HG03064 (cell line): ENCODE measurements at regions not wholly inside any gene's neighbourhood (a gene's known extent, or its start where the extent isn't known, plus 50 kb on each side); places are given as distances from the start of the nearest gene placed in this dataset.

Experiments
- ATAC-seq: cut with Tn5 transposase; IDR thresholded peaks from one replicate; pipeline ENCODE4 v1.9.1; 2021; ENCODE audit warnings: low read depth; ENCODE audit not compliant: unreplicated experiment

DNA sequence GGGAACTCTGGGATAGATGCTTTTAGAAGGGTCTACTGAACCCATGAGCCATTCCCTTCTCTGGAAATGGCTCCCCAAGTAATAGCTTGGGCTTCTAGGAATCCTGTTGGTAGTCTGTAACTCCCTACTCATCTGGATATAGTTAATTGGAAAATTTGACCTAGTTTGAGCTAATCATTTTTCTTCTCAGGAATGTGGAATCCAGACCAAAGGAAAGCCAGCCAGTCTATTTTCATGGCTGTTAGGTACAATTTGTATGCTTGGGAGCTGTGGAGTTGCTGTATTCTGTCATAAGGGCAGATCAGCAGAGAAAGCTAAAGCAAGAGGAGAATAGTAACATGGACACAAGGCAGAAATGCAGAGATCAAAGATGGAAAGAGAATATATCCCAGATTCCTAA lies 71.6 kb upstream of the C1GALT1 start:
- ATAC-seq: no peak

DNA sequence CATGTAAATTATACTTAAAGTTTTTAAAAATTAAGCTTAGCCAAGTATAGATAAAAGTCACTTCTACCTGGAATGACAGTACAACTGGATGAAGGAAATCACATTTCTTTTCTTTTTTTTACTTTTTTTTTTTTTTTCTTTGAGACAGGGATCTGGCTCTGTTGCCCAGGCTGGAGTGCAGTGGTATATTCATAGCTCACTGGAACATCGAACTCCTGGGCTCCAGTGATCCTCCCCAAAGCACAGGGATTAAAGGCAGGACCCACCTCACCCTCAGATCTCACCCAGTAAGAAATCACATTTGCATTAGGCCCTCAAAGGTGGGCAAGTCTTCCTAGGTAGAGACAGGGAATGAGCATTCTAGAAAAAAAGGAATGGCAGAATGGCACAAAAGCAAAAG lies 69.5 kb upstream of the C1GALT1 start:
- no peak for ATAC-seq

DNA sequence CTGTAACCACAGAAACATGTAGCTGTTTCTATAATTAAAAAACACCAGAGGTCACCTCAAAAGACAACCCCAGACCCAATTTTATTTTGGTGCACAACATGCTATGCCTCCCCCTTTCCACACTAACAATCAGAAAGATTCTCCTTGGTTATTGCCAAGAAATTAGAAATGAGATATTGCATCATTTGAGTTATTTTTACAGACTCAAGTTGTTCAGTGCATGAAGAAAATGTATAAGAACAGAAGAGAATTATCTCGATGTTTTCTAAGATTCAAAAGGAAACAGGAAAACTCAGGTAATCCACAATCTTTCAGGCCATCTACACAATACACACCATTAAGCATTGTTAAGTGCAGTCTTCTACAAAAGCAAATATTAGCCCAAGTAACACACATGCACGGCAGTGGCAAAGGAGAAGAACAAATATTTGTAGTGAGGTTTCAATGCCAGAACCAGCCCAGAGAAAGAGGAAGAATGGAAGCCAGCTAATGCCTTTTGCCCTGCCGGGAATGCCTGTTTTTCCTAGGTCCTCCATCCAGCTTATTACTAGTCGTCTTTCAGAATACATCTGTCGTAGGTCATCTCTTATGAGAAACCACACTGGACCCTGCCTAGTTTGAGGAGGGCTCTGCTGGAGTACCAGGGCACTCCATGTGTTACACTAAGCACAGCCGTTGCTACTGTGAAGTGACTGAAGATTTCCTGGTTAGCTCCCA lies 67.6 kb upstream of the C1GALT1 start:
- ATAC-seq: no peak

DNA sequence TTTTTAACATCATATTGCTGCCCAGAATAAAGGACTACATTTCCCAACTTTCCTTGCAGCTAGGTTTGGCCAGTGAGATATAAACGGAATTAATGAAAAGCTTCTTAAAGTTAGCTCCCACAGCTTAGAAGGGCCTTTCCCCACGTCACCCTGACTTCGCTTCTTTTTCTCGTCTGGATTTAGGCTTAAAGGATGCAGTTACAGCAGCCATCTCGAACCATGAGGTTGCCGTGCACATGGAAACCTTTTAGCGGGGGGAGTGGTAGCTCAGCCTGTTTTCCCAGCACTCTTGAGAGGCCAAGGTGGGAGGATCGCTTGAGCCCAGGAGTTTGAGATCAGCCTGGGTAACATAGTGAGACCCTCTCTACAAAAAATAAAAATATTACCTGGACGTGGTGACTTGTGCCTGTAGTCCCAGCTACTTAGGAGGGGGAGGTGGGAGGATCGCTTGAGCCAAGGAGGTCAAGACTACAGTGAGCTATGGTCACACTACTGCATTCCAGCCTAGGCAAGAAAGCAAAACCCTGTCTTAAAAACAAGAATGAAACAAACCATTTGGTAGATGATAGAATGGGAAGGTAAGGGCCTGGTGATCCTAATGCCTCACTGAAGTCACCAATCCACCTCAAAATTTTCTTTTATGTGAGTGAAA lies 64.3 kb upstream of the C1GALT1 start:
- ATAC-seq: no peak

DNA sequence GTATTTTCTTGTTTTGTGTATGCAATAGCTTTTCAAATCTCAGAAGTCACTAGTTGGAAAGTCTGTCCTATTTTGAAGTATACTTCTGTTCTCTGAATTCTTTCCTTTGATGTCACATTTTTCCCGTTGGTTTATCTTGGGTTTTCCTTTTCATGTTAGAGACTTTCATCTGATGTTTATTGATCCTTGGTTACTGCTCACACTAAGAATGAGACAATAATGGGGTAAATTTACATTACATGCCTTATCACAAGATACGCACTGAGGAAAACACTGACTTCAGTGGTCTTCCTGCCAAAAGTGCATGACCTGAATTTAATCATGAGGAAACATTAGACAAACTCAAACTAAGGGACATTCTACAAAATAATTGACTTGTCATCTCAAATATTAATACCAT lies 63.5 kb upstream of the C1GALT1 start:
- no peak for ATAC-seq

DNA sequence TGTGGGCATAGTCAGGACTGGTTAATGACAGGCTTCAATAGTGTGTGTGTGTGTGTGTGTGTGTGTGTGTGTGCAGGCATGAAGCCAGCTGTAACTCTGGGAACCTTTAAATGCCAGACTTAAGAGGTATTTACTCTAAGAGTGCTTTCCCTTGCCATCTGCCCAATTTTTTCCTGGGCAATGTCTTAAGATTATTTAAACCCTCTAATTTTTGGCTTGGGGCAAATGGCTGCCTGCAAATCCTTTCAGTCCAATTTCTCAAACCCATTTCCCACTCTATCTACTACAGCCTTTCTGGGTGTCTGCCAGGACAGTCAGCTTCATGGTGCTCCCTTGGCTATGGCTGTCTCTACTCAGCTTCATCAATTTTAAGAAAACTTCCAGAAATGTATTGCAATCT lies 62.6 kb upstream of the C1GALT1 start:
- no peak for ATAC-seq

DNA sequence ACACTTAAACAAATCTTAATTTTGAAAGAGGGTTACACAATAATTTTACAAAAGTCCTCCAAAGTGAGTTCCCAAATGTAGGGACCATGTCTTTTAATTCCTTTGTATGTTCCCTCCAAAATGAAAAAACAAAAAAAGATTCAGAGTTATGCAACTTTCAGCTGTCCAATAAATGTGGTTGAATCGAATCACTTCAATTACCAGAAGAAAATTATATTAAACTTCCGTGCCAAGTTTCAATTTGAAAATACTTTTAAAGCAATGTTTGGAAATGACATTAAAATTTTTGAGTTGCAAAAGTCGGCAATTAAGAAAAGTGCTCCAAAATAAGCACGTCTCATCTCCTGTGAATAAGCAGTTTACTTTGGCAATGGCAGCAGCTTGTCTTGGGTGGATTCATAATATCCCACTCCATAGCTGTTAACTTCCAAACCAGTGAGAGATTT lies 60.3 kb upstream of the C1GALT1 start:
- ATAC-seq: no peak

DNA sequence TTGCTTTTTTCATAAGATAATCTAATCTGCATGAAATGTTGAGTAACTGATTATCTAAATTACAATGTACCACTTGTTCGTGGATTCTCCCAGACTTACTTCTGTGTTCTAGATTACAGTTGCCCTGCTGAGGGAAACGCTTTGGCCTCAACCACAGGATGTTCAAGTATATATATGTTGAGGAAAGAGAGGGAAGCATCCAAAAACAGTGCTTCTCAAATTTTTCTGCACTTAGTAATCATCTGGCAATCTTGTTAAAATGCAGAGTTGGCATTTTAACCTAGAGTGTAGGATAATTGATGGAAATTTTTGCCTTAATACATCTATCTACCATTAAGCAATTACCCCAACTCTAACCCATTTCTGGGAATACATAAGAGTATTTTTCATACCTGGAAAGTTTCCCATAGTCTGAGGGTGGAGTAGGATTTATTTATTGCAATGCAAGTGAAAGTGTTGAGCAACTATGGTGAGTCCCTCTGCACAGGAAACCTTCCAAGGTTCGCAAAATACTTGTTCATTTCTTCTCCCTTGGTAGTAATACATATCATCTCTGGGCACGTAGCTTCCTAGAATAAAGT lies 59.6 kb upstream of the C1GALT1 start:
- no peak for ATAC-seq

DNA sequence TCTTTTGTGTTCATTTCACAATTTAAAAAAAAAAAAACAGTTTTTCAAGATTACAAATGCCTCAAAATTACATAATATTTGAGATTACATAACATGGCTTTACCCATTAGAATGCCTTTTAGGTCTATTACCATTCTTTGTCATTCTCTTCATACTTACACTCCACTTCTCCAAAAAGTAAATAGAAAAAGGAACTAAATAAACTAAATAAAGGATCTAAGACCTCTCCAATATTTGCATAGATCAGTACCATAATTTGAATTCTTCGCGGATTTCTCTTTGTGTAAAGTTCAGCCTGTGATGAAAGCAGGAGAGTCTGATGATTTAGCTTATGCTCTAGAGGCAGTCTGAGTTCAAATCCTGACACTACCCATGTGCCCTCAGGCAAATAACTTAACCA lies 56.4 kb upstream of the C1GALT1 start:
- no peak for ATAC-seq

DNA sequence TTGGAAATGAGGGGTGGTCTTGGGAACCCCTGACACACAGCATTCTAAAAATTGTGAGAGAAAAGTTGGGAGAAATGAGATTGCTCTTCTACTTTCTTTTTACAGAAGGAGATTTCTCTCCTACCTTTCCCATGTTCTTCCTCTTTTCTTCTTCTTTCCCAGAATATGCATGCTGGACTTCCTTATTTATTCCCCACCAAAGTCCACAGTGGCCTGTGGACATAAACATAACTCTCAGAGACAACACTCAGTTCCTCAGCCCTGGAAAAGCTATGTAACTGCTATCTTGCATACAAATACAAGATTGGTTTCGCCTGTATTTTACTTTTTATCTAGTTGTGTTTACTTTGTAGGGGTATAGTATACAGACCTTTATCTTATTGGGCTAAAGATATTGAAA lies 54.6 kb upstream of the C1GALT1 start:
- no peak for ATAC-seq

DNA sequence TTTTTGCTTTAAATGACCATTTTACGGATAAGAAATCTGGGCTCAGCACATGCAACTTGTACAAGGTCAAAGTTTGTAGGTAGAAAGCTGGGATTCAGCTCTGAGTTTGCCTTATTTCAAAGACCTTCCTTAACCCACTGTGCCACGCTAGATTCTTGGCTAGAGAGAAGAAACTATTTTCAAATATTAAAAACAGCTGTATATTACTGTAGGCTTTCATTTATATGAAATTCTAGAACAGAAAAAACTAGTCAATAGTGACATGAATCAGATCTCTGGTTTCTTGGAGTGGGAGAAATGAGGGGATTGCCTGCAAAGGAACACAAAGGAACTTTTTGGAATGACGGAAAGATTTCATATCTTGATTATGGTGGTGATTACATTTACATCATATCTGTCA lies 53.0 kb upstream of the C1GALT1 start:
- no peak for ATAC-seq

DNA sequence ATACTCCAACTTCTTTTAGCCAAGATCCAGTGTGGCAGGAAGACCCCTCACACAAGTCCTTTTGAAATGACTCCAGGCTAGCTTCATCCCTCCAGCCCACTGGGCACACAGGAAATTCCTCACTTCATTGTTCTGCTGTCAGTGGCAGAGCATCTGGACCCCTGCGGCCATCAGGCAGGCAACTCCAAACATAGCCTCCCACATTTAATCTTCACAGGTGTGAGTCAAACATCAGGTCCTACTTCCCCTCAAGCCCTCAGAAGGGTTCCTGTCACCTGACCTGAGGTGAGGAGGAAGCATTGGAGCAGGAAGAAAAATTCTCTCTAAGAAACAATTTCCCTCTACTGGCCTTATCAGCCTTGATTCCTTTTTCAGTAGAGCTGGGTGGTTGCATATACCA lies 51.1 kb upstream of the C1GALT1 start:
- ATAC-seq: no peak
